ENCODE measurements at regions not wholly inside any gene's neighbourhood (a gene's known extent, or its start where the extent isn't known, plus 50 kb on each side); places are given as distances from the start of the nearest gene placed in this dataset.

GRCh38 chr12:114774197-114774596, 90.2 kb upstream of the TBX3 start:
- no peak for TF ChIP-seq CTCF (conservative IDR thresholded peaks at IDR 0.05)
- no peak for TF ChIP-seq ZFX (IDR thresholded peaks at IDR 0.05)

All from C4-2B (cell line).